Fibroblast of skin of scalp (primary cell): ENCODE measurements at regions not wholly inside any gene's neighbourhood (a gene's known extent, or its start where the extent isn't known, plus 50 kb on each side); places are given as distances from the start of the nearest gene placed in this dataset.
"Not testable (repeated sequence)": the region's sequence is repeated elsewhere in the genome, so short reads cannot be mapped to it uniquely, and the experiment has no call there.

Source experiments
- DNase-seq: peaks from one replicate; pipeline ENCODE4 v3.0.0-alpha.2; 2013

DNA sequence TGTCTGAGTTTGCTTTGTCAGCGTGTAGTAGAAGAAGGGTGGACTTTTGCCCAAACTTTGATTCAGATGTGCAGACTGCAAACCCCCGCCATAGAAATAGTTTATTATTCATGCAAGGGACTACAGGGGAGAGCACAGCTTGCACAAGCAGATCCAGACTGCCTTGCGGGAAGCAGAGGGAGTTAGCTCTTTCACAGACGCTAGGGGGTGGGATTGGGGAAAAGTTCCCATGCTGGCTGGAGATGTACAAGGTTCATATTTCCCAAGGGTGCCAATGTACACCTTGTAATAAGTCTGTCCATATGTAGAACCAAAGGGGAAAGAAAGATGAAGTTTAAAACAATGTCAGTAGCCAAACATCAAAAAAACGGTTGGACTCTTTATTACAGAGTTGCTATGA lies 749.7 kb upstream of the COX7C start:
- DNase-seq: no peak

- DNase-seq: no peak
Observed at GRCh38 chr5:85893996-85894395, 723.7 kb upstream of the COX7C start.

DNA sequence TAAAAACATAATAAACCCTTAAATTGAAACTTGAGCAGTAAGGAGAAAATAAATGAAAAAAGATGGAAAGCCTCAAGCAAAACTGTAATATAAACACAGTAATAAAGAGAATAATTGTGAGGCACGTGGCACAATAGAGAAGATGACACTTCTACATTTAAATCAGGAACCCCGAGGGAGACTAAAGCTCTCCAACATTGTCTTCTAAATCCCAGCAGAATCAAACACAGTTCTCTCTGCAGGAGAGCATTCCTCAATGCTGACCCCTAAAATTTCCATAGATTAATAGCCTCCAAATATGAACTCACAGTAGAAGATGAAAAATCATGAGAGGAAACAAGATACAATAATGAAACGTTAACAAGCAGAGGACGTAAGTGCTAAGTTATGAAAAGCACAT lies 721.2 kb upstream of the COX7C start:
- no peak for DNase-seq

GRCh38 chr5:85906460-85906859 lies 711.3 kb upstream of the COX7C start:
- no peak for DNase-seq

DNA sequence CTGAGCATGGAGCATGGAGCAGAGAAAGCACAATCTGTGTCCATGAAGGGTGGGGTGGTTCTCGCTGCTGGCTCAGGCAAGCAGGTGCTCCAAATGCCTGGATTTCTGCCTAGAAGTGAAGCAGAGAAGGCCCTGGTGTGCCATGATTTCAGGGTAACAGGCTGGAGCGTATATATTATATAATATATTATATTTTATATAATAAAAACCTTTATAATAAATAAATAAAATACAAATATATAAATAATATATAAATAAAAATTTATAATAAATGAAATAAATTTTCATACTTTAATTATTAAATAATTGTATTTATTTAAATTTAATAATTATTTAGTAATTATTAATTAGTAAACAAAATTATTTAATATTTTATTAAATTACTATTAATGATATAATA lies 707.4 kb upstream of the COX7C start:
- DNase-seq: no peak

GRCh38 chr5:85920984-85921383 lies 696.8 kb upstream of the COX7C start:
- no peak for DNase-seq

DNA sequence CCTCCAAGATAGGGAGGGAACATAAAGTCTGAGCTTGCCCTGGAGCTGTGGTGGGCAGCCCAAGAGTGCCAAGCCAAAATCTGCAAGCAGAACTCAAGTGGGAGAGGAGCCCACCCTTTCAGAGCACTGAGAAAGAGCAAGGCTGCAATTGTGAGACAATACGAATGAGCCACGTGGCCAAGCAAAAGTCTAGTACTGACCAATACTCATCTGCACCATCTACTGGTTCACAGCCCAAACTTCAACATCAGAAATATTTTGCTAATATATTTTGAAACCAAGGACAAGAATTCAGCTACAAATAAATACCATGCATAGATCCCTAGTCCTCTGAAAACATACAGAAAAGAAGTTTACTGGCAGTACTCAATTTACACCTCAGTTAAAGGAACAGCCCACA lies 696.2 kb upstream of the COX7C start:
- no peak for DNase-seq

- DNase-seq: no peak
Observed at GRCh38 chr5:85927632-85928031, 690.1 kb upstream of the COX7C start.

DNA sequence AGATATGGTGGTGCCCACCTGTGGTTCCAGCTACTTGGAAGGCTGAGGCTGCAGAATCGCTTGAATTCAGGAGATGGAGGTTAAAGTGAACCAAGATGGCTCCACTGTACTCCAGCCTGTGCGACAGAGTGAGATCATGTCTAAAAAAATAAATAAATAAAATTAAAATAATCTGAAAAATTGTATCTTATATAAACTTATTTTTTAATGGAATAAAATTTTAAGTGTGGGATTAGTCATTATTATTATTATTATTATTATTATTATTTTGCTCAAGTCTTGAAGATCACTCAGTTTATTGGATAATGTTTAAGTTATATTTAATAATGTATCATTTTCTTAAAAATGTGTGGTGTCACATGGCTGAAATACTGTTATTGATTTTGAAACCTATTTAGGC lies 688.0 kb upstream of the COX7C start:
- DNase-seq: no peak

- DNase-seq: no peak
Observed at GRCh38 chr5:85931220-85931619, 686.5 kb upstream of the COX7C start.

DNA sequence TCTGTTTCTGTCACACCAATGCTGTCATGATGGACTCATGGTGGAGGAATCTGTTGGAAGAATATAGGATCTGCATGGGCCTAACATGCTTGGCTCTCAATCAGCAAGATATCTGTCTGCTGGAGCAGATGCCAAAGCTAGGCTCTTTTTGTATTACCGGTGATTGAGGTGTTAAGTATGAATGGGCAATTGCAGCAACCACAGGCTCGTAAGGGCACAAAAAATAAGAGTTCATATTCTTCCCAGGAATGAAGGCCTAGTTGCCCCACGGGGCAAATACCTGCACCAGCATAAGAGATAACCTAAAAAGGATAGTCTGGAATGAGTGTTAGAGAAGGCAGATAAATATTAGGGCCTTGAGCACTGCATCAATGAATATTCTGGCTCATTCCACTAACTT lies 679.5 kb upstream of the COX7C start:
- no peak for DNase-seq

DNA sequence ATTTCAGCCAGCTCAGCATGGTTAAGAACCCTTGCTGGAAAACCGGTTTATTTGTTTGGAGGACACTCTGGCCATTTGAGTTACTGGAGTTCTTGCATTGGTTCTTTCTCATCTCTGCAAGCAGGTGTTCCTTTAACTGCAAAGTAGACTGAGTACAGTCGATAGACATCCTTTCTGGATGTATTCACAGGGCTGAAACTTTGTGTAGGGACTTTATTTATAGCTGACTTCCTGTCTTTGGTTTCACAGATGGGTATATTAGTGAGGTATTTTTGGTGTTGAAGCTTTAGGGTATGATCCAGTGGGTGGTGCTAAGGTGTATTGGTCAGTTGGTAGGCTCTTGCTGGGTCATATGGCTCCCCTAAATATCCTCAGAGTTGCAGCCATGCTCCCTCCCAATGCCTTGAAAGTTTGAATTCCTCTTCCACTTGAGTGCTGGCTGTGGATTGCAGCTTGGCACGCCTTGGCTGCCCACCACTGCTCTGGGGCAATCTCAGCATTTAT lies 666.0 kb upstream of the COX7C start:
- DNase-seq: no peak

GRCh38 chr5:85952680-85953079 lies 665.1 kb upstream of the COX7C start:
- no peak for DNase-seq

- no peak for DNase-seq
Observed at GRCh38 chr5:85967681-85968080, 650.1 kb upstream of the COX7C start.

GRCh38 chr5:85972539-85972938 lies 645.2 kb upstream of the COX7C start:
- DNase-seq: no peak

DNA sequence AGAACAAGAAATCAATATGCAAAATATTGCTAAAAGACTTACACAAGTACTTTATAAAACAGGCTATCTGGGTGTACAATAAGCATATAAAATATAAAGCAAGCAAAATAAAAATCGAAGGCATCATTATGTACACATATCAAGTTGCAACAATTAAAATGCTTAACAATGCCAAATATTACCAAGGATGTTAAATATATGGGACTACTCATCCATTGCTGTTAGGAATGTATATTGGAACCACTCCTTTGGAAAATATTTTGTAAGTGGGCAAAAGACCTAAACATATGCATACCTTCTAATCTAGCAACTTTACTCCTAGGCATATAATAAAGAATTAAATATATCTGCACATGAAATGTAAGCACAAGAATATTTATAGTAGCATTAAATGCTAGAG lies 632.6 kb upstream of the COX7C start:
- no peak for DNase-seq

- no peak for DNase-seq
Observed at GRCh38 chr5:85990998-85991397, 626.7 kb upstream of the COX7C start.

DNA sequence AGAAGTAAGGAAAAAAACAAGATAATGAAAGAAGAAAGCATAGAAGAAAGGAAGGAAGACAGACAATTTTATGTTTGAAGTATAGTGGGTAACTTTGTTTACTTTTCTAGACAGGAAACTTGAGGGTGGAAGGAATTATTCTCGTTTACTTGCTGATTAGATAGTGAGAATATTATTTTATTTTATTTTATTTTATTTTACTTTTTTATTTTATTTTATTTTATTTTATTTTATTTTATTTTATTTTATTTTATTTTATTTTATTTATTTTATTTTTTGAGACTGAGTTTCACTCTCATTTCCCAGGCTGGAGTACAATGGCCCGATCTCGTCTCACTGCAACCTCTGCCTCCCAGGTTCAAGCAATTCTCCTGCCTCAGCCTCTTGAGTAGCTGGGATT lies 623.1 kb upstream of the COX7C start:
- not testable (repeated sequence) for DNase-seq

DNA sequence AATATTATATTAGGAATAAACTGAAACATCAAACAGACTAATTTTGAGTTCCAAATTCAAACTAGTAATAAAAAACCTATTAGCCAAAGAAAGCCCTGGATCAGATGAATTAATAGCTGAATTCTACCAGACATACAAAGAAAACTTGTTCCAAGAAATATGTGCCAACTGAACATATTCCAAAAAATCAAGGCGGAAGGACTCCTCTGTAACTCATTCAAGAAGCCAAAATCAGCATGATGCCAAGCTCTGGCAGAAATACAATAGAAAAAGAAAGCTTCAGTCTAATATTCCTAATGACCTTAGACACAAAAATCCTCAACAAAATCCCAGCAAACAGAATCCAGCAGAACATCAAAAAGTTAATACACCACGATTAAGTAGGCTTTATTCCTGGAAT lies 619.1 kb upstream of the COX7C start:
- DNase-seq: no peak

GRCh38 chr5:86008293-86008692 lies 609.4 kb upstream of the COX7C start:
- DNase-seq: no peak

- DNase-seq: no peak
Observed at GRCh38 chr5:86008704-86009103, 609.0 kb upstream of the COX7C start.

- DNase-seq: no peak
Observed at GRCh38 chr5:86011937-86012336, 605.8 kb upstream of the COX7C start.

DNA sequence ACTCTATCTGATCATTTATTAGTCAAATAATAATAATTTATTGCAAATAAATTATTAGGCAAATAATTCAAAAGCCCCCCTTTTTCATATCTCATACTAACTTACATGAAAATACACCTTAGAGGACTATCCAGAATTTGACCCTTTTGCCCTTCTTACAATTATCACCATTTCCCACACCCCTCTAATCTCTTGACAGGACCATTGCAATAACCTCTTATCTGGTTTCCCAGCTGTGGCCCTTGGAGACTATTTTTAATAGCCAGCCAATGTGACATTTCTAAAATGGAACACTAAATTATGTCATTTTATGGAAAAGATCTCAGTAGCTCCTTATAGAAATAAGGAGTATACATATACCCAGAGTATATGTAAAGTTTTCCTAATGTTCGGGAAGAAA lies 588.4 kb upstream of the COX7C start:
- DNase-seq: no peak

GRCh38 chr5:86030753-86031152 lies 587.0 kb upstream of the COX7C start:
- DNase-seq: no peak

DNA sequence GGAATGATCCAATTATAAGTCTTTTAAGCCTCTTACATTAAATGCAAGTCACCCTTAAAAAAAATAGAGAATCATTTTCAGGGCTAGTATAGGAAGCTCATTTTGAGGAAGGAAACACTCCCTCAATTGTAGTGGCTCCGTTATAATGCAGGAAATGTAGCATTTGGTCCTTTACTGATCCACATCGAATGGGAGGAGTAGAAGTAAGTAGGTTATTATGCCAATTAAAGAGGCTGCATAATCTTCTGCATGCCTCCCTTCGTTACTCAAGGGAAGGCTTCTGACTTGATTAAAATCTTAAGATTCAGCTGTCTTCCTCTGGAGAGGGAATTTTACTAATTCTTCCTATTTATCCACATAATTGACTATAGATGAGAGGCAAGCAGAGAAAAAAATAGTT lies 579.2 kb upstream of the COX7C start:
- no peak for DNase-seq

DNA sequence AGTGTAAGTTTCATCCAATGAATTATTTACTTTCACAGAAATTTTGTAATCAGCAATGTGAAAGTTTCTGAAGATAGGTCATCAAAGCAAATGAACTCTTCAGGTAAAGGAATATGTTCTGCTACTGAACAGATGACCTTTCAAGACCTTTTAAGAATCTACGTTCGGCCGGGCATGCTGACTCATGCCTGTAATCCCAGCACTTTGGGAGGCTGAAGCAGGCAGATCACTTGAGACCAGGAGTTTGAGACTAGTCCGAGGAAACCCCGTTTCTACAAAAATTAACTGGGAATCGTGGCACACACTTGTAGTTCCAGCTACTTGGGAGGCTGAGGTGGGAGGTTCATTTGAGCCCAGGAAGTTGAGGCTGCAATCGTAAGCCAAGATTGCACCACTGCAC lies 578.4 kb upstream of the COX7C start:
- DNase-seq: no peak
